HG02981 (cell line): ENCODE measurements at regions not wholly inside any gene's neighbourhood (a gene's known extent, or its start where the extent isn't known, plus 50 kb on each side); places are given as distances from the start of the nearest gene placed in this dataset.
"Not testable (repeated sequence)": the region's sequence is repeated elsewhere in the genome, so short reads cannot be mapped to it uniquely, and the experiment has no call there.

ENCODE experiments used
- ATAC-seq: cut with Tn5 transposase; IDR thresholded peaks from one replicate; pipeline ENCODE4 v1.9.1; 2021; ENCODE audit warnings: mild to moderate bottlenecking, moderate library complexity; ENCODE audit not compliant: unreplicated experiment

DNA sequence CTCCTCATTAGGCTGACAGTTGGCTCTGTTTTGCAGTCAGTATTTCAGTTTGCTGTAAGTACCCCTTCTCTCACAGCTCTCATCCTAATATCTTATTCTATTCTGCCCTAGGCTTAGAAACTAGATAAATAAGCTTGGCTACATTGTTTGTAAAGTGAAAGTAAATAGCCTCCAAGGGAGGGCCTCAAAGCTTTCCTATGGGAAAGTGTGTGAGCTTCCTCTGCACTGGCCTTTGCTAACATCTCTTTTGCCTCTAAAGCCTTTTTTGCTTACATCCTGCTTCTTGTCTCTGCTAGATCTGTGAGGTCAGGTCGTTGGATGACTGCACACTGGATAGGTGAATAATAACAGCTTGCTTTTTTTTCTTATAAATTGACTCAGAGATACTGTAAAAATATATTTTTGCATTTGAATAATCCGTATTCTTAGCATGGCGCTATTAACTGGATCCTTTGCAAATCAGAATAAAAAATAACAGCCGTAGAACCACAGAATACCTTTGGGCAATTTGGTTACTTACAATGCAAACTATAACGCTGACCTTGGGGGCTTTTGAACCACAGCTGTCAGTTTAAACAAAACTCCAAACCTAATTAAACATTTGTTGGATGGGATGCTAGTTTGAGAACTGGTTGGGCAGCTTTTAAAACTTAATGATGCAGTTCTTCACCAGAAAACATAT lies 55.1 kb downstream of the TTC6 start:
- no peak for ATAC-seq

DNA sequence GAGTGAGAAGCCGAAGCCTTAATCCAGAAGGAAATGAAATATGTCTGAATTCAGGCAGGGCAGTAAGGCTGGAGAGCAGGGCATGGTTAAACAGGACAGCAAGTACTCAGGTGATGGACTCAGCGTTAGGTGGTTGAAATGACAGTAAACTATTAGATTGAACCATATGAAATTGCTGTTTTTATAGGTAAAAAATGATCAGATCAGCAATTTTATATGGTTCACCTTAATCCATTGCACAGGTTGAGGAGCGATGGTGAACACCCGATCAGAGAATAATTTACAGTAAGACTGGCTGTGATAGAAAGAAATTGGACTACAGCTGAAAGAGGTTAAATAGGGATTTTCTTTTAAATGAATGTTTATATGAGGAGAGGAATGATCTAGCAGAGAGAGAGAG lies 56.6 kb downstream of the TTC6 start:
- ATAC-seq: no peak

- ATAC-seq: no peak
Measured at GRCh38 chr14:37655418-37655817, 60.0 kb downstream of the TTC6 start.

GRCh38 chr14:37658156-37658555 lies 62.7 kb downstream of the TTC6 start:
- no peak for ATAC-seq

DNA sequence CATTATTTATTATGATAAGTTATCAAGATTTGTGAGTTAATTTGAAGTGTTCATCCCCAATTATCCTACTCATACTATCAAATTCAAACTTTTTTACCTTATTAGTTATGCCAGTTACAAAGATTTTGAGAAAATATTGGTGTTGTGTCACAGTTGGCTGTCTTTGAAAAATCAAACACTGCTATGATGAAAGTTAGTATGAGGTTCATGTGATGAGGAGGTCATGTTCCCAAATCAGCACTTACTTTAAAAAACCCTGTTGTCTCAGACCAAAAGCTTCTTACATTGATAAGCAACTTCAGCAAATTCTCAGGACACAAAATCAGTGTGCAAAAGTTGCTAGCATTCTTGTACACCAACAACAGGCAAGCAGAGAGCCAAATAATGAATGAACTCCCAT lies 68.1 kb downstream of the TTC6 start:
- ATAC-seq: no peak

- no peak for ATAC-seq
Measured at GRCh38 chr14:37665479-37665878, 70.0 kb downstream of the TTC6 start.

DNA sequence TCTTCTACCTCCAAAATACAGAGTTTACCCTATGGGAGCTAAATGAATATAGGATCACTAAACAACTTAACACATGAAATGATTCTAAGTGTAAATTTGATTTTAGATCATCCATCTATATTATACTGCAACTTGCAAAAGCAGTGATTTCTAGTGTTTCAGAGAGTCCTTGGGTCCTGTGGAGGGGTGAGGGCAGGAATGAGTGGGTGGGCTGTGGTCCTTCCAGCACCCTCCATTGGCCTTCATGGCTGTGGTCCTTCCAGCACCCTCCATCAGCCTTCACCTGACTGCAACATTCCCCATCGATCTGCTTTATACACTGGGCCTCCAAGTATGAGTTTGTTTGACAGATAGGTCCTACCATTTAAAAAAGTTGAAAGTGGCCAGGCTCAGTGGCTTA lies 70.5 kb downstream of the TTC6 start:
- ATAC-seq: no peak

- no peak for ATAC-seq
Measured at GRCh38 chr14:37668646-37669045, 73.2 kb downstream of the TTC6 start.

- ATAC-seq: no peak
Measured at GRCh38 chr14:37669242-37669641, 73.8 kb downstream of the TTC6 start.

- no peak for ATAC-seq
Measured at GRCh38 chr14:37673439-37673838, 78.0 kb downstream of the TTC6 start.

GRCh38 chr14:37678916-37679315 lies 83.5 kb downstream of the TTC6 start:
- ATAC-seq: no peak

DNA sequence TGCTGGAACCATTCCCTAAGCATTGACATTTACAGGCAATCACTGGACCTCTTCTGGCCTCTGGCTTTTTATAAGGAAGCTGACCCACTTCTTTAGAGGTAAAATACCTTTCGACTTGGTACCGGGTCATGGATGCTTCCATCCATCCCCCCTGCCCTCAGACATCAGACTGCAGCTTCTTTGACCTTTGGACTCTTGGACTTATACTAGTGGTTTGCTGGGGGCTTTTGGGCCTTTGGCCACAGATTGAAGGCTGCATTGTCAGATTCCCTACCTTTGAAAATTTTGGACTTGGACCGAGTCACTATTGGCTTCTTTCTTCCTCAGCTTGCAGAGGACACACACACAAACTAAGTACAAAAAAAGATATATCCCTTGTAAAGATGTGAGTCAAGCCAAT lies 86.1 kb downstream of the TTC6 start:
- ATAC-seq: no peak

DNA sequence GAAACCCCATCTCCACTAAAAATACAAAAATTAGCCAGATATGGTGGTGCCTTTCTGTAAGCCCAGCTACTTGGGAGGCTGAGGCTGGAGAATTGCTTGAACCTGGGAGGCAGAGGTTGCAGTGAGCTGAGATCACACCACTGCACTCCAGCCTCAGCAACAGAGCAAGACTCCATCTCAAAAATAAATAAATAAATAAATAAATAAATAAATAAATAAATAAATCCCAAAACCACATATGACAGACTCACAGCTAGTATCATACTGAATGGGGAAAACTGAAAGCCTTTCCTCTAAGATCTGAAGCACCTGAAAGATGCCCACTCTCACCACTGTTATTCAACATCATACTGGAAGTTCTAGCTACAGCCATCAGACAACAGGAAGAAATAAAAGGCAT lies 97.3 kb downstream of the TTC6 start:
- ATAC-seq: not testable (repeated sequence)

- not testable (repeated sequence) for ATAC-seq
Measured at GRCh38 chr14:37693420-37693819, 98.0 kb downstream of the TTC6 start.

DNA sequence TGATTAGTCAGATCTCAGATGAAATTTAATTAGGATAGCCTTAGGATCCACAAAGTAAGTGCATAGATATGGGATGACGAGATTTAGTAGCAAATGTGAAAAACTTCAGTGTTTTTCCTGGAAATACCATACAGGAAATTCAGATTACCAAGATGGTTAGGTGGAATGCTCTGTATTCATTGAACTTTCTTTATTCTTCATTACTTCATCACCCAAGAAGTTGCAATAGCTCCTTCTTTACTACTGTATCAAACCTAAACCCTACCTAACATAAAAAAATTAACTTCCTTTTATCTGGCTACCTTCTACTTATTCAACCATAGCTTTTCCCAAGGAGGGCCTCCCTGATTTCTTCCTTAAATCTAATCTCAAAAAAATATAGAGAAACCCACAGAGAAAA lies 100.4 kb downstream of the TTC6 start:
- no peak for ATAC-seq

DNA sequence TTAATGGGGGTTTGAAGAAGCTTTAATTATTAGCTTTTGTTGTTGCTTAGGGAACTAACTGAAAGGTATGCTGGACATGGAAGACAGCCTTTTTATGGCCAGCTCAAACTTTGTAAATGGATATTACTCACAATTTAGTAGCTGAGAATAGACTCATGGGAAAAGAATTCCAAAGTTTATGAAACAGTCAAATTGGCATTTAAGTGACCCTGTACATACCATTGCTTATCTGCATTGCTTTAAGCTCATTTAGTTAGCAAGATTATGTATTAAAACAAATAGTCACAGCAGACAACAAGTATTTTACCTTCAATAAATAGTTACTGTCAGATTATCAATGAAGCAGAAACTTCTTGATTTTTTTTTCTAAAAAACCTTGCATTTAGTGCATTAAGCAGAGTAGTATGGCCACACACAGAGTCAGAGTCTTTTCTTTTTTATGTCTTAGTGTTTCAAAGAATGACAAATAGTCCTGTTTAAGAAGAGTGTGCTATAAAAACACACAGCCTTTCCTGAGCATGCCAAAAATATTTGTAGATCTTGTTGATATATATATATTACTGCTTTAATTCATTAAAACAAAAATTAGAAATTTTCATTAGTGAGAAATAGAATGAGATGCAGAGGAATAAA lies 102.2 kb downstream of the TTC6 start:
- ATAC-seq: no peak

DNA sequence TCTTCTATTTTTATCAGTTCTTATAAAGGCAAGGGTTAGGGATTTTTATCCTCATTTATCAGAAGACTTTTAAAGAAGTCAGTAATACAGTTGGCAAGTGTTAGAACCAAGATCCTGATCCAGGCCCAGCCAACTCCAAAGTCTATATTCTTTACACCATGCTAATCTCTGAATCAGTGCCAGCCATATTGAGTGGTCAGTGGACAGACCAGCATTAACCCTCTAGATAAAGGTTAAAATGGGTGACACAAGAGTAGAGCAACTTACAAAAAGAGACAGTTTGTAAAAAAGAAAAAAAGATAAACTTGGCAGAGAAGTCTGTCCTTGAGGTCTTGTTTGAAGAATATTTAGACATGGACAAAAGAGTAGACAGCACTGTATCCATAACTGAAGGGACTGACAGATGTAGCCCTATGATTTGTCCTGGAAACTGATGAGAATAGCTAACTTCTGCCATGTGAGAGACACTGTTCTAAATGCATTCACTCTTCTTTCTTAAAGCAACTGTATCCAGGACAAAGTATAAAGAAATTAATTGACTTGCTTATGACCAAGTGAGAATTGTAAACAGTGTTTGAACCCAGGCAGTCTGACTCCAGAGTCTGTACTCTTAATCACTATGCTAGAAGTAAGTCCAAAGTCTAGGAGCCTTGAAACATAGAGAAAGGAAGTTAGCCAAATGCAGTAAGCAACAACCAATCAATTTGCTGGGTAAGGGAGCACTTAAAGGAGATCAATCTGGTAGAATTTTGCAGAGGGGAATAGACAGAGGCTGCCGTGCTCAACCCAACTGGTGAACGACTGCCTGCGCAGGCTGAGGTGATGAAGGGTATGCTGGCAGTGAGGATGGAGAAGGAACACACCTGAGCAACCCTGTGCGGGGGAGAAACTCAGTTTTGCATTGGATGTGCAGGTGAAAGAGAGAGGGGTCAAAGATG lies 103.7 kb downstream of the TTC6 start:
- ATAC-seq: no peak

DNA sequence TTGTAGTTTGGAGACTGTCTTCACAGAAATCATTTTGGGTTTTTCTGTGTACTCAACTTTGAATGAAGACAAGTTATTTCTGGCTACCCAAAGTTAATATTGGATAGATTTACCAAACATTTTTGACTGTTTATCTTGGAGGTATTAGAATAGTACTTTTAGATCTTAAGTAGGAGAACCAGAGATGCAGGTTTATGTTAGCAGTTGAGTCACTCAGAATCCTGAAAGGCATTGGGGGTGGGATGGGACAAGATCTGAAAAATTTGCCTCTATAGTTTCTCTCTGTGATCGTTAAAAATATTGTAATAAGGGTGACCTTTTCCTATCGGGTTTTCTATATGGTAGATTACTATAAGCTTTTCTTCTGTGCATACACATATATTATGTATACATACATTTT lies 112.3 kb downstream of the TTC6 start:
- no peak for ATAC-seq

GRCh38 chr14:37708481-37708880 lies 113.1 kb downstream of the TTC6 start:
- ATAC-seq: no peak

DNA sequence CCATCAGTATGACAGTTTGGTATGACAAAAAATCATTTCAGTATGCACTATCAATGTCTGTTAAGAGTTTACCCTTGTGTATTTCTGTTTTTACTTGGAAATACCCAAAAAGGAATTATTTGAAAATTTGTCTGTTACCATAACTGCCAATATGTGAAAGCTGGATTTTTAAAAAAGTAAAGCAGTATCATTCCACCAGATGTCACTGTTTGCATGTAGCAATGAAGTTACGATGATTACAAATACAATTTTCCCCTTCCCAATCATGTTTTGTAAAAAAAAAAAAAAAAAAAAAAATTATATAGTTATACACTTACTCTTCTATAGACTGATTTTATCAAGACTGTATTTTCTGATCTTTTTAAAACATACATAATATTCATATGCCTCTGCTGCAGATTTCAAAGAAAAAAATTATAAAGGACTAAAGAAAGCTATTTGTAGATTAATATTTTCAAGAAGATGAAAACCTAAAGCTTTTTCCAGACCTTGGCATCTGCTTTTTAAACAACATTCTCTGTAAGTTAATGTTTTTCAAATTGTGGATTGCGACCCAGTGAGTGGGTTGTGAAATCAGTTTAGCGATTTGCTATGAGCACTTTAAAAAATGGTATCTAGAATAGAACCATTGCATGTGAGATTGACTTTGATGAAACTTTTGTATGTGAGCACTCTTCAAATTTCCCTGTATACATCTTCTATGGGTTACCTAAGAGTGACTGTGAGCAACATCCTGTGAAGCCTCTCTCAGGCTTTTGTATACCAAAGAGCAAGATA lies 114.2 kb downstream of the TTC6 start:
- ATAC-seq: no peak

DNA sequence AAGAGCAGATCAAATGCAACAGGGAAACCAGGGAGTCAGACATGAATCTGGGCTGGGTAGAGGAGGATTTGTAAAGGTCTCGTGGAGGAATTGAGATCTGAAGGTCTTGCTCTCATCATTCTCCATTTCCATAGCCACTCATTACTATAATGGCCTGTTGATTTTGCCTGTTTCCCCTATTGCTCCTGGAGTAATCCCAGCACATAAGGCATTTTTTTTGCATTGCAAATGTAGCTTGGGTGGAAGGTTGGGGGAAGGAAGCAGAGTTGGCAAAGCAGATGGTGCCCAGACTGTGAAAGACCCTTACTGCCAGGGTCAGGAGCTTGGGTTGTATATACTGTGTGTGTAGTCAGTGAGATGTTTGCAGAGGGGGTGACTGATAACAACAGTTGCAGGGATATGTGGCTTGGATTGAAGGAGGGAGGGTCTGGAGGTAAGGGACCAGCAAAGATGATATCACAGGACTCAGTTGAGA lies 116.0 kb downstream of the TTC6 start:
- ATAC-seq: no peak
